Hepatocyte (in vitro differentiated cells): ENCODE measurements at regions not wholly inside any gene's neighbourhood (a gene's known extent, or its start where the extent isn't known, plus 50 kb on each side); places are given as distances from the start of the nearest gene placed in this dataset.

Experiments
- EZH2phosphoT487 ChIP-seq: fragments of 200-600 bp; sonication (generic); IDR thresholded peaks from one replicate; pipeline ENCODE4 v1.6.1; 2018; ENCODE audit warnings: antibody characterized with exemption, mild to moderate bottlenecking, low read depth, moderate library complexity; ENCODE audit not compliant: unreplicated experiment, severe bottlenecking
- TF ChIP-seq, protein P1 (sequence below): fragments of 200-600 bp; sonication (generic); IDR thresholded peaks from 2 replicates; pipeline ENCODE4 v1.5.1; 2016; ENCODE audit warnings: antibody characterized with exemption, mild to moderate bottlenecking; ENCODE audit not compliant: poor library complexity

DNA sequence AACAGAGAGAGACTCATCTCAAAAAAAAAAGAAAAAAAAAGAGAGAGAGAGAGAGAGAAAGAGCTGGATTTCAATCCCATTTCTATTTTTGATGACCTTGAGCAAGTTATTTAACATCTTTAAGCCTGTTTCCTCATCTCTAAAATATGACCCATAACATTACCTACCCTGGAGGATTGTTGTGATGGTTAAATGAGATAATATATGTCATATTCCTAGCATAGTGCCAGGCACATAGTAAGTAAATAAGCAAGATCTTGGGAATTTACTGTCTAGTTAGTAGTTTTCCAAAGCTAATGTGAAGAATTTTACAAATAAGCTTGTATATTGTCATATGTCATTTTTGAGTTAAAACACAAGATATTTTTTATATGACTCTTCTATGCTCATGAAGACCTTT, 236.5 kb downstream of the PHLDA1 start:
- TF ChIP-seq, protein P1, sequence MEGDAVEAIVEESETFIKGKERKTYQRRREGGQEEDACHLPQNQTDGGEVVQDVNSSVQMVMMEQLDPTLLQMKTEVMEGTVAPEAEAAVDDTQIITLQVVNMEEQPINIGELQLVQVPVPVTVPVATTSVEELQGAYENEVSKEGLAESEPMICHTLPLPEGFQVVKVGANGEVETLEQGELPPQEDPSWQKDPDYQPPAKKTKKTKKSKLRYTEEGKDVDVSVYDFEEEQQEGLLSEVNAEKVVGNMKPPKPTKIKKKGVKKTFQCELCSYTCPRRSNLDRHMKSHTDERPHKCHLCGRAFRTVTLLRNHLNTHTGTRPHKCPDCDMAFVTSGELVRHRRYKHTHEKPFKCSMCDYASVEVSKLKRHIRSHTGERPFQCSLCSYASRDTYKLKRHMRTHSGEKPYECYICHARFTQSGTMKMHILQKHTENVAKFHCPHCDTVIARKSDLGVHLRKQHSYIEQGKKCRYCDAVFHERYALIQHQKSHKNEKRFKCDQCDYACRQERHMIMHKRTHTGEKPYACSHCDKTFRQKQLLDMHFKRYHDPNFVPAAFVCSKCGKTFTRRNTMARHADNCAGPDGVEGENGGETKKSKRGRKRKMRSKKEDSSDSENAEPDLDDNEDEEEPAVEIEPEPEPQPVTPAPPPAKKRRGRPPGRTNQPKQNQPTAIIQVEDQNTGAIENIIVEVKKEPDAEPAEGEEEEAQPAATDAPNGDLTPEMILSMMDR, result no peak
- TF ChIP-seq EZH2phosphoT487, result no peak
